GM12878 (cell line): ENCODE measurements at regions not wholly inside any gene's neighbourhood (a gene's known extent, or its start where the extent isn't known, plus 50 kb on each side); places are given as distances from the start of the nearest gene placed in this dataset.

Experiments
- CHD1 ChIP-seq: IDR thresholded peaks from 2 replicates; pipeline ENCODE4 v1.6.1; 2012; ENCODE audit warnings: low read depth, low read length, improper control_type of control experiment
- CREM ChIP-seq: IDR thresholded peaks from 2 replicates; pipeline ENCODE4 v1.6.1; 2014; ENCODE audit warnings: antibody characterized with exemption, low read depth
- FOXM1 ChIP-seq: IDR thresholded peaks from 2 replicates; pipeline ENCODE4 v1.6.1; 2012; ENCODE audit warnings: low read depth, mild to moderate bottlenecking, inconsistent platforms, low read length, moderate library complexity
- HDGF ChIP-seq: fragments of 450-650 bp; IDR thresholded peaks from 2 replicates; pipeline ENCODE4 v1.6.1; 2016; ENCODE audit warnings: antibody characterized with exemption
- IKZF2 ChIP-seq, 2 experiments: fragments of 450-650 bp; IDR thresholded peaks; 2 replicates each; pipeline ENCODE4 v1.6.1; 2017; ENCODE audit warnings: mild to moderate bottlenecking in 2 of 2, moderate library complexity in 2 of 2
- JUNB ChIP-seq: IDR thresholded peaks from 2 replicates; pipeline ENCODE4 v1.6.1; 2016; ENCODE audit warnings: antibody characterized with exemption, mild to moderate bottlenecking
- KLF5 ChIP-seq: fragments of 450-650 bp; IDR thresholded peaks from 2 replicates; pipeline ENCODE4 v1.6.1; 2014; ENCODE audit warnings: mild to moderate bottlenecking; ENCODE audit not compliant: partially characterized antibody
- MEF2B ChIP-seq: fragments of 450-650 bp; IDR thresholded peaks from 2 replicates; pipeline ENCODE4 v1.6.1; 2018; ENCODE audit warnings: mild to moderate bottlenecking, moderate library complexity; ENCODE audit not compliant: partially characterized antibody, poor library complexity, severe bottlenecking
- MYC ChIP-seq: IDR thresholded peaks from 2 replicates; pipeline ENCODE4 v1.6.1; 2011; ENCODE audit warnings: mild to moderate bottlenecking, low read length, moderate library complexity, inconsistent platforms; ENCODE audit not compliant: insufficient read depth, insufficient replicate concordance, insufficient read length, severe bottlenecking
- NFIC ChIP-seq: IDR thresholded peaks from 2 replicates; pipeline ENCODE4 v1.6.1; 2012; ENCODE audit warnings: low read depth, mild to moderate bottlenecking, inconsistent platforms, low read length, moderate library complexity
- NFYA ChIP-seq: IDR thresholded peaks from 2 replicates; pipeline ENCODE4 v1.6.1; 2011; ENCODE audit warnings: low read depth, mild to moderate bottlenecking, low read length, improper control_type of control experiment, borderline replicate concordance
- NR2C2 ChIP-seq: IDR thresholded peaks from 2 replicates; pipeline ENCODE4 v1.6.1; 2011; ENCODE audit warnings: borderline replicate concordance, low read depth; ENCODE audit not compliant: control insufficient read depth, insufficient read length
- POLR2AphosphoS5 ChIP-seq: IDR thresholded peaks from 2 replicates; pipeline ENCODE4 v1.6.1; 2011; ENCODE audit warnings: mild to moderate bottlenecking, low read length, inconsistent platforms
- RAD51 ChIP-seq: fragments of 450-650 bp; IDR thresholded peaks from 2 replicates; pipeline ENCODE4 v1.6.1; 2016; ENCODE audit warnings: moderate library complexity, mild to moderate bottlenecking, inconsistent platforms
- STAT3 ChIP-seq: IDR thresholded peaks from 2 replicates; pipeline ENCODE4 v1.6.1; 2011; ENCODE audit warnings: low read depth, low read length, improper control_type of control experiment
- ZNF24 ChIP-seq: fragments of 450-650 bp; IDR thresholded peaks from 2 replicates; pipeline ENCODE4 v1.6.1; 2017; ENCODE audit warnings: antibody characterized with exemption, mild to moderate bottlenecking
- ZNF622 ChIP-seq: fragments of 450-650 bp; IDR thresholded peaks from 2 replicates; pipeline ENCODE4 v1.6.1; 2017; ENCODE audit warnings: mild to moderate bottlenecking, inconsistent platforms
- TF ChIP-seq, protein P1 (sequence below): fragments of 450-650 bp; IDR thresholded peaks from 2 replicates; pipeline ENCODE4 v1.6.1; 2018; ENCODE audit warnings: borderline replicate concordance, mild to moderate bottlenecking; ENCODE audit not compliant: partially characterized antibody
- TF ChIP-seq, protein P2 (sequence below): IDR thresholded peaks from 2 replicates; pipeline ENCODE4 v1.6.1; 2012; ENCODE audit warnings: low read length, inconsistent platforms
- TF ChIP-seq, protein P3 (sequence below), 3 experiments: IDR thresholded peaks in 2 of 3; conservative IDR thresholded peaks in 1 of 3; 2 replicates each; pipeline ENCODE4 v1.5.1; 2011; ENCODE audit warnings: low read depth in 3 of 3, low read length in 3 of 3, mild to moderate bottlenecking in 3 of 3, control low read depth in 2 of 3, moderate library complexity in 2 of 3, inconsistent platforms in 1 of 3, mixed read lengths in 1 of 3; ENCODE audit not compliant: control insufficient read depth in 2 of 3, insufficient read depth in 1 of 3; ENCODE audit errors: extremely low read depth in 1 of 3
- TF ChIP-seq, protein P4 (sequence below): IDR thresholded peaks from 2 replicates; pipeline ENCODE4 v1.6.1; 2012; ENCODE audit warnings: low read depth, low read length, improper control_type of control experiment
- TF ChIP-seq, protein P5 (sequence below): IDR thresholded peaks from 2 replicates; pipeline ENCODE4 v1.6.1; 2011; ENCODE audit warnings: borderline replicate concordance, low read depth, mild to moderate bottlenecking, moderate library complexity, low read length; ENCODE audit not compliant: insufficient read depth, poor library complexity, severe bottlenecking
- TF ChIP-seq, protein P6 (sequence below): IDR thresholded peaks from 2 replicates; pipeline ENCODE4 v1.6.1; 2011; ENCODE audit warnings: mild to moderate bottlenecking, low read depth, low read length, moderate library complexity; ENCODE audit not compliant: insufficient replicate concordance

DNA sequence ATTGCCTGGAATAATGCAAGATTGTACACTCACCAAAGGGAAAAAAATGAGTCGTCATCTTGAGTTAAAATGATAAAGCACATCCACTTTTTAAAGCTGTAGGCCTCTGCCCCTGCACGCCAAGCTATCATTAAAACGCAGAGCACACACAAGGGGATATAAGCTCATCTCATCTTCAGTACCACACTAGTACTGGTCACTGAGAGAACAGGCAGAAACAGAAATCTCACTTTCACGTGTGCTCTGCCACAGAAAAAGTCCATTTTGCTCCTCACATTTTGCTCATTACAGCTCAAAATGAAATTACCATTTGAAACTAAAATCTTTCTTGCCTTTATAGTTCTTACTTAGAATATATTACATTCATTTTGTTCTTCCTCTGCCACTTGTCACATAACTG lies 99.2 kb upstream of the SLC30A5 start (continued):
- TF ChIP-seq, protein P1, sequence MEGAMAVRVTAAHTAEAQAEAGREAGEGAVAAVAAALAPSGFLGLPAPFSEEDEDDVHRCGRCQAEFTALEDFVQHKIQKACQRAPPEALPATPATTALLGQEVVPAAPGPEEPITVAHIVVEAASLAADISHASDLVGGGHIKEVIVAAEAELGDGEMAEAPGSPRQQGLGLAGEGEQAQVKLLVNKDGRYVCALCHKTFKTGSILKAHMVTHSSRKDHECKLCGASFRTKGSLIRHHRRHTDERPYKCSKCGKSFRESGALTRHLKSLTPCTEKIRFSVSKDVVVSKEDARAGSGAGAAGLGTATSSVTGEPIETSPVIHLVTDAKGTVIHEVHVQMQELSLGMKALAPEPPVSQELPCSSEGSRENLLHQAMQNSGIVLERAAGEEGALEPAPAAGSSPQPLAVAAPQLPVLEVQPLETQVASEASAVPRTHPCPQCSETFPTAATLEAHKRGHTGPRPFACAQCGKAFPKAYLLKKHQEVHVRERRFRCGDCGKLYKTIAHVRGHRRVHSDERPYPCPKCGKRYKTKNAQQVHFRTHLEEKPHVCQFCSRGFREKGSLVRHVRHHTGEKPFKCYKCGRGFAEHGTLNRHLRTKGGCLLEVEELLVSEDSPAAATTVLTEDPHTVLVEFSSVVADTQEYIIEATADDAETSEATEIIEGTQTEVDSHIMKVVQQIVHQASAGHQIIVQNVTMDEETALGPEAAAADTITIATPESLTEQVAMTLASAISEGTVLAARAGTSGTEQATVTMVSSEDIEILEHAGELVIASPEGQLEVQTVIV: no peak
- TF ChIP-seq, protein P2, sequence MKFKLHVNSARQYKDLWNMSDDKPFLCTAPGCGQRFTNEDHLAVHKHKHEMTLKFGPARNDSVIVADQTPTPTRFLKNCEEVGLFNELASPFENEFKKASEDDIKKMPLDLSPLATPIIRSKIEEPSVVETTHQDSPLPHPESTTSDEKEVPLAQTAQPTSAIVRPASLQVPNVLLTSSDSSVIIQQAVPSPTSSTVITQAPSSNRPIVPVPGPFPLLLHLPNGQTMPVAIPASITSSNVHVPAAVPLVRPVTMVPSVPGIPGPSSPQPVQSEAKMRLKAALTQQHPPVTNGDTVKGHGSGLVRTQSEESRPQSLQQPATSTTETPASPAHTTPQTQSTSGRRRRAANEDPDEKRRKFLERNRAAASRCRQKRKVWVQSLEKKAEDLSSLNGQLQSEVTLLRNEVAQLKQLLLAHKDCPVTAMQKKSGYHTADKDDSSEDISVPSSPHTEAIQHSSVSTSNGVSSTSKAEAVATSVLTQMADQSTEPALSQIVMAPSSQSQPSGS: peak; percentile 25; the same call in 1 of the 2 replicates
- TF ChIP-seq IKZF2 (IDR thresholded peaks at IDR 0.05) (no peak), POLR2AphosphoS5 (no peak), NR2C2 (no peak), RAD51 (no peak), MEF2B (no peak), FOXM1 (peak; percentile 49; the same call in 1 of the 2 replicates), HDGF (no peak), NFIC (peak; percentile 62; the same call in 1 of the 2 replicates), JUNB (peak; percentile 75), STAT3 (no peak), KLF5 (no peak), ZNF622 (no peak), NFYA (no peak), ZNF24 (no peak), MYC (no peak), CREM (peak; percentile 47; the same call in 1 of the 2 replicates), CHD1 (no peak)
- TF ChIP-seq, protein P3, sequence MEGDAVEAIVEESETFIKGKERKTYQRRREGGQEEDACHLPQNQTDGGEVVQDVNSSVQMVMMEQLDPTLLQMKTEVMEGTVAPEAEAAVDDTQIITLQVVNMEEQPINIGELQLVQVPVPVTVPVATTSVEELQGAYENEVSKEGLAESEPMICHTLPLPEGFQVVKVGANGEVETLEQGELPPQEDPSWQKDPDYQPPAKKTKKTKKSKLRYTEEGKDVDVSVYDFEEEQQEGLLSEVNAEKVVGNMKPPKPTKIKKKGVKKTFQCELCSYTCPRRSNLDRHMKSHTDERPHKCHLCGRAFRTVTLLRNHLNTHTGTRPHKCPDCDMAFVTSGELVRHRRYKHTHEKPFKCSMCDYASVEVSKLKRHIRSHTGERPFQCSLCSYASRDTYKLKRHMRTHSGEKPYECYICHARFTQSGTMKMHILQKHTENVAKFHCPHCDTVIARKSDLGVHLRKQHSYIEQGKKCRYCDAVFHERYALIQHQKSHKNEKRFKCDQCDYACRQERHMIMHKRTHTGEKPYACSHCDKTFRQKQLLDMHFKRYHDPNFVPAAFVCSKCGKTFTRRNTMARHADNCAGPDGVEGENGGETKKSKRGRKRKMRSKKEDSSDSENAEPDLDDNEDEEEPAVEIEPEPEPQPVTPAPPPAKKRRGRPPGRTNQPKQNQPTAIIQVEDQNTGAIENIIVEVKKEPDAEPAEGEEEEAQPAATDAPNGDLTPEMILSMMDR (IDR thresholded peaks at IDR 0.05 in 2 of 3, conservative IDR thresholded peaks at IDR 0.05 in 1 of 3; ENCODE audit: control insufficient read depth in 2 of 3, extremely low read depth in 1 of 3, insufficient read depth in 1 of 3, low read depth in 3 of 3, low read length in 3 of 3): no peak
- TF ChIP-seq, protein P4, sequence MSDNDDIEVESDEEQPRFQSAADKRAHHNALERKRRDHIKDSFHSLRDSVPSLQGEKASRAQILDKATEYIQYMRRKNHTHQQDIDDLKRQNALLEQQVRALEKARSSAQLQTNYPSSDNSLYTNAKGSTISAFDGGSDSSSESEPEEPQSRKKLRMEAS: no peak
- TF ChIP-seq, protein P5, sequence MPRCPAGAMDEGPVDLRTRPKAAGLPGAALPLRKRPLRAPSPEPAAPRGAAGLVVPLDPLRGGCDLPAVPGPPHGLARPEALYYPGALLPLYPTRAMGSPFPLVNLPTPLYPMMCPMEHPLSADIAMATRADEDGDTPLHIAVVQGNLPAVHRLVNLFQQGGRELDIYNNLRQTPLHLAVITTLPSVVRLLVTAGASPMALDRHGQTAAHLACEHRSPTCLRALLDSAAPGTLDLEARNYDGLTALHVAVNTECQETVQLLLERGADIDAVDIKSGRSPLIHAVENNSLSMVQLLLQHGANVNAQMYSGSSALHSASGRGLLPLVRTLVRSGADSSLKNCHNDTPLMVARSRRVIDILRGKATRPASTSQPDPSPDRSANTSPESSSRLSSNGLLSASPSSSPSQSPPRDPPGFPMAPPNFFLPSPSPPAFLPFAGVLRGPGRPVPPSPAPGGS: peak; percentile 54
- TF ChIP-seq, protein P6, sequence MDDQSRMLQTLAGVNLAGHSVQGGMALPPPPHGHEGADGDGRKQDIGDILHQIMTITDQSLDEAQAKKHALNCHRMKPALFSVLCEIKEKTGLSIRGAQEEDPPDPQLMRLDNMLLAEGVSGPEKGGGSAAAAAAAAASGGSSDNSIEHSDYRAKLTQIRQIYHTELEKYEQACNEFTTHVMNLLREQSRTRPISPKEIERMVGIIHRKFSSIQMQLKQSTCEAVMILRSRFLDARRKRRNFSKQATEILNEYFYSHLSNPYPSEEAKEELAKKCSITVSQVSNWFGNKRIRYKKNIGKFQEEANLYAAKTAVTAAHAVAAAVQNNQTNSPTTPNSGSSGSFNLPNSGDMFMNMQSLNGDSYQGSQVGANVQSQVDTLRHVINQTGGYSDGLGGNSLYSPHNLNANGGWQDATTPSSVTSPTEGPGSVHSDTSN: no peak
